Stimulated activated CD8-positive, alpha-beta memory T cell treated with anti-CD3 and anti-CD28 coated beads, Interleukin-4, amount 100 ng/mL, for 48 hours (primary cell): ENCODE measurements at regions not wholly inside any gene's neighbourhood (a gene's known extent, or its start where the extent isn't known, plus 50 kb on each side); places are given as distances from the start of the nearest gene placed in this dataset.
"Not testable (repeated sequence)": the region's sequence is repeated elsewhere in the genome, so short reads cannot be mapped to it uniquely, and the experiment has no call there.

Source experiments
- DNase-seq: peaks from one replicate; pipeline ENCODE4 v3.0.0-alpha.2; 2020

DNA sequence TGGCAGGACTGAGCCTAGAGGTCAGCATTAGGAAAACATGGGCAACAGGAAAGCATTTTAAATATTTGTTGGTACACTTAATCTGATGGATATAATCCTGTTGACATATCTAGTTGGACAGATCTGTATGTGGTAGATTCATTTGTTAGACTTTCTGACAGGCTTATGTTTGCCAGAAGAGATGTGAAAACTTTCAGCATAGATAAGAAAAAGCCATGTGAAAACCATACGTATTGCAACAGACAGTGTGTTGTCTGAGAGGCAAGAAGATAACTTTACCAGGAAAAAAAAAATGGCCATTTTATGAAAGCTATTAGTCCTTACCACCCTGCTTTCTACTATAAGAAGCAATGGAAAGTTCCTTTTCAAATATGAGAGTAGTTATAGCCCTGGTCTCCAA lies 1902.2 kb upstream of the C9orf72 start:
- DNase-seq = no peak

DNA sequence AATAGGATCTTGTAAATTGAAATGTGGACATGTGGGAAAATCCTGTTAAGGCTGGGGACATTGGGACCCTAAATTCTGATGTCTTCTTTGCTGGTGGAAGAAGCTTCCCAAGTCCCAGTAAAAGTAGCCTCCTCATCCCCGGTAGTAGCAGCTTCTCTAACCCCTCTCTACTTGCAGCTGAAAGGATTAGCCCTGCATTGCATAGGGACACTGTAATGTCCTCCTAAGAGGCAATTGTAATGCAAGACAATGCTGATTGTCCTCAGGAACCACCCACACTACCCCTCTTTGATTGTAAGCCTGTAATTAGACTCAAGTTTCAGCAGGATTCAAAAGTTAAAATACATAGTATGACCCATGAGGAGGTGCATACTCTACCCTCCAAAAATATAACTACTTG lies 1938.4 kb upstream of the C9orf72 start:
- no peak for DNase-seq

GRCh38 chr9:29514336-29514735 lies 1941.1 kb upstream of the C9orf72 start:
- no peak for DNase-seq

GRCh38 chr9:29514862-29515261 lies 1941.6 kb upstream of the C9orf72 start:
- DNase-seq = no peak

DNA sequence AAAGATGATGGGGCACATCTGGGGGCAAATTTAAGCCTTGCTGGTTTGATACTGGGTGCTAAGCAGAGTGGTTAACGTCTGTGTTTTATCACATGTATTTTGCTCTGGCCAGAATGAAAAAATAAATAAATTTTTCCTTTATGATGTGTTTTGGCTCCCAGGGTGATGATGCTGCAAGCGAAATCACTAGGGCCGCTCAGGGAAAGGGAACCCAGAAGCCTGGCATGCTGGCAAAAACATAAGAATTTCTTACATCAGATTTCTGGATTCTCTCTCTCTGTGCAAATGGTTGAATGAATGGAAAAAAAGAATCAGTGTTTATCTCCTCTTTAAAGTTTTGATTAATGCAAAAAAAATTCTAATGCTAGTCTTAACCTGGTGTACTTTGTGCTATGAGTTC lies 1975.2 kb upstream of the C9orf72 start:
- no peak for DNase-seq

DNA sequence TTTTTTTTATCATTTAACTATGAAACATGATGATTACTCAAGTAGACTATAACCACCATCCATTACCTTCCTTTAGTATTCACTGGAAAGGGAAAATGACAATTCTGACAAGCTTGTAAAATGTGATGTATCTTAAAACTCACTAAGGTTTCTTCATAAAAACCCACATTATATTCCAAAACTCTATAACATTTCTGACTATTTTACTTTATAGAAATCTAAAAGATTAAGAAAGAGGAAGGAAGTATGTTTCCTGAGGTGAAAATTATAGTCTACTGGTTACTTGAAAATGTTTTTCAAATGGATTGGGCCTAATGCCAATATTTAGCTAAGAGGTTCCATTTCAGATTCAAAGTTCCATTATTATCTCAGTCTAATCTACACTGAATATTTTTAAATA lies 1982.2 kb upstream of the C9orf72 start:
- no peak for DNase-seq

- DNase-seq = no peak
Measured at GRCh38 chr9:29556317-29556716, 1983.0 kb upstream of the C9orf72 start.

GRCh38 chr9:29556746-29557145 lies 1983.5 kb upstream of the C9orf72 start:
- DNase-seq = no peak

DNA sequence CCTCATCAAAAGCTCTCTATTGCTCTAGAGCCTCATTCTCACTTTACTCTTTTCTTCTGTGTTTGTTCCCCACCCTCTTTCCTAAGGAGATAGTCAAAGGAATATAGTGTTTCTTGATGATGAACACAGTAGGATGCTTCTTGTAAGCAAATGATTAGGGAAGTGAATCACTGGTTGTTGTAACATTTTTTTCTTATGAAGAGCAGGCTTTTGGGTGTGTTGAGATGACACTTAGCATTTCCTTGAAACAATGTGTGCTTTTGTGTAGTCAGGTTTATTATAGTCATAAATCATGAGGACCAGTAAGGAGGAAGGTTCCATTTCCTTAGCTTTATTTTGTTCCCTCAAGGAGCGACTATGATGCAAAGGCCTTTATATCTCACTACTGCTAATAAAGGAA lies 1991.3 kb upstream of the C9orf72 start:
- DNase-seq = no peak

DNA sequence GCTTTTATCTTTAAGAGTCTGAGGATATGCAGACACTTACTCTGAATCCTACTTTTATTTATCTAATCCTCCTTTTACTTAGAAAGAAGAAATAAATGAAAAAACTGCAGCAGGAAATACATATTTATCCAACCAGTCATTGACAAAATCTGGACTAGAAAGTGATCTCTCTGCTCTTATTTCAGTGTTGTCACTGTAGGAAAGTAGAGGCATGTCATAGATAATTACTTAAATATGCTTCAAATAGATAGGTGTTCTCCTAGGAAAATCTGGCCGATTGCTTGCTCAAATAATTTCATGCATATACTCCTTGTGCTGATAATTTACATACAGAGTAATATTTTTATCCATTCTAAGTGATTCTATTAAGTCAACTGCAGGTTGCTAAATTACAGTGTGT lies 2001.9 kb upstream of the C9orf72 start:
- no peak for DNase-seq

DNA sequence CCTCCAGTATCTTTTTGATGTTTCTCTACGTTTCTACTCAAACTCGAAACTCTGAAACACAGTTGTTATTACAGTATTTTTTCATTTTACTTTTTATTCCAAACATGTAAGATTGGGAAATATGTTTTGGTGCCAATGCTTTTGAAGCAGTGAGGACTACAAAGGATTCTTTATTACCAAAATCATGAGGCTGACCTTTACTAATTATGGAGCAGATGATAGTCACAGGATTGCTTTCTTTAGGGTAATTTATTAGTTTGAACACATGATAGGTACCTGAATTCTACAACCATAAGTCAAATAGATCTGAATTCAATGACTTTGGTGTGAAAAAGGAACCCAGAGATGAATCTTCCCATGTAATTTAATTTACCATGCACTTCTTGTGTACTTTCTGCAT lies 2015.1 kb upstream of the C9orf72 start:
- DNase-seq = no peak

DNA sequence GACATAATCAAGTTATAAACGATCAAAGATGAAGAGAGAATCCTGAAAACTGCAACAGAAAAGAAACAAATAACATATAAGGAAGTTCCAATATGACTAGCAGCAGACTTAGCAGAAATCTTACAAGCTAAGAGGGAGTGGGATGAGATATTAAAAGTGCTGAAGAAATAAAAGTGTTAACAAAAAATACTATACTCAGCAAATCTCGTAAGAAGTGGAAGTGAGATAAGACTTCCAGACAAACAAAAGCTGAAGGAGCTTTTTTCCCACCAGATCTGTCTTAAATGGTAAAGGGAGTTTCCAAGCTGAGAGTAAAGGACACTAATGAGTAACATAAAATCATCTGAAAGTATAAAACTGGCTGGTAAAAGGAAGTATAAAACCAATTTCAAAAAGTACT lies 2036.0 kb upstream of the C9orf72 start:
- no peak for DNase-seq

DNA sequence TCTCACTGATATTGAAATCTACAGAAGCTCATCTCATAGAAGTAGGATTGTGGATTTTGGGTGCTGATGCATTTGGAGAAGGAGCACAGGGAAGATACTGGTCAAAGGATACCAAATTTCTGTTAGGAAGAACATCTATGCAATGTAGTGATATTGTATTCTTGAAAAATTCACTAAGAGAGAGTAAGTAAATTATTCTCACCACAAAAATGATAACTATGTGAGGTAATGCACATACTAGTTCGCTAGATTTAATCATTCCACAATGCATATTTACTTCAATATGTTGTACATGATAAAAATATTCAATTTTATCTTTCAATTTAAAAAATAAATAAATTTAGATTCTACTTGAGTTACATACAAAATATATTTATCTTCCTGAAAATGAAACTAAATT lies 2040.5 kb upstream of the C9orf72 start:
- no peak for DNase-seq

GRCh38 chr9:29616844-29617243 lies 2043.6 kb upstream of the C9orf72 start:
- no peak for DNase-seq

DNA sequence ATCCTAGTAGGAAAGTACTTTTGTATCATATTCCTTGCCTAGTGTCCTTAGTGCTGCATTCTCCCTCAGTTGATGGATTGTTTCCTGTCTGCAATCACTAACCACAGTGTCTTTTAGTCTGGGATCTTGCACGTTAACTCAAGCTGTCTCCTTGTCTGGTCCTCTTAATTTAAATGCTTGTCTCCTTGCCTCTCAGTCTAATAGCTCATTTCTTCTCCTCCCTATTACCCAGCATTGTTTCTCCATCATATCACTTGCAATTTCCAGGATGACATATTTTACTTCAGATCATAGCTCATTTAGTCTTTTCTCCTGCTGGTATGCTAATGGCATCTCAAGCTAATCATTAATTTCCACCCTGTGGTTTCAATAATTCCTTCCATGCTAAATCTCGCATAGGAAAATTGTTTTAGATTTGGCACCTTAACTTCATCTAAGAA lies 2052.0 kb upstream of the C9orf72 start:
- no peak for DNase-seq

DNA sequence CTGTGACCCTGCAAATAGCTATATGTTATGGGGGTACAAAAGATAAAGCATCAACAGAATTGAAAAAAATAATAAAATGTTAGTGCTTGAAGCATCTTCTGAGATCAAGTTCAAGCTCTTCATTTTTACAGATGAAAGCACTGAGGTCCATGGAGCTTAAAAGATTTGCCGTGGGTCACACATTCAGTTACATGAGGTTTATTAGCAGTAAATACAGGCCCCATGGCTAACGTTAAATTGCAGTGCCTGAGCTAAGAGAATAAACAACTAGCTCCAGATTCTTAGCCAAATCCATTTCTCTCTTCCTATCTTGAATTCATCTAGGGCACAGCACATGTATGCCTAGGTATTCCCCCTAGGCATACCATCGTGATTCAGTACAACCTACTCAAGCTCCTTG lies 2052.7 kb upstream of the C9orf72 start:
- no peak for DNase-seq

- DNase-seq = not testable (repeated sequence)
Measured at GRCh38 chr9:29628856-29629255, 2055.6 kb upstream of the C9orf72 start.

DNA sequence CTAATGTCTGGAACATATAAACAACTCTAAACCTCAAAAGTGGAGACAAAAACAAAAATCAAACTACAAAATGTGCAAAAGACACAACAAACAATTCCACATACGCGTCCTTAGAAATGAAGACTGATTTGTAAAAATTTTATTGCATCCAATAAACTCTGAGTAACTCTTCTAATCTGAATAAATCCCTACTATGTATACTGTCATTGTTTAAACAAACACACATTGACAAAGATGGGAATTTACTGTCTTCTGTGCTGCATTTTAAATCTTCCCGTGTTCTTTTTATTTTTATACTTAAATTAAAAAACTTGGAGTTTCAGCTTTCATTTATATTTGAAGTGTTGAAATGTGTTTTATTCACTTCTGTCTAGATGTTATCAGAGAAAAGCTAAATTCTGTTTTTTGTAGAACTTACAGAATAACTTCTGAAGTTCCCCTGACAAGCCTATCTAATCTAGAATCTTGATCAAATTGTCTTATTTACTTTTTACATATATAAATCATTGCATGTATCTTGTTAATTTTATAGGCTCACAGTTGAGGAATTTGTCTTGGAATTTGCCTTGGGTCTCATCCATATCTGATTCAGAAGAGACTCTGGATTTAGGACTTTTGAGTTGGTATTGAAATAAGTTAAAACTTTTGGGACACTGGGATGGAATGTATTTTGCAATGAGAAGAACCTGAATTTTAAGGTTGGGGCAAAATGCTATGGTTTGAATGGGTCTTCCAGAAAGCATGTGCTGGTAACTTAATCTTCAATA lies 2064.4 kb upstream of the C9orf72 start:
- no peak for DNase-seq

- no peak for DNase-seq
Measured at GRCh38 chr9:29640507-29640906, 2067.2 kb upstream of the C9orf72 start.

- DNase-seq = no peak
Measured at GRCh38 chr9:29644514-29644913, 2071.2 kb upstream of the C9orf72 start.

DNA sequence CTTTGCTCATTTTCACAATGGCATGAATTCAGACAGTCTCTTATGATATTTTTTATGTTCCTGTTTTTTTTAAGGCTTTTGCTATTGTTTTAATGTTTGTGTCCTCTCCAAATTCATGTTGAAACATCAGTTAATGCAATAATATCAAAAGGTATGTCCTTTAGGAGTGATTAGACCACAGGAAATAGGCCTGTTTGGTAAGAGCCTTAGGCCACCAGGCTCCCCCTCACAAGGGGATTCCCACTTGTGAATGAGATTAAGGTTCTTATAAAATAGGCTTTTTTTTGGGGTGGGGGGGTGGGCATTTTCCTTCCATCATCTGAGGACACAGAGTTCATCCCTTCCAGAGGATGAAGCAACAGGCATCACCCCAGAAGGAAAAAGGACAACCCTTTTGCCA lies 2074.2 kb upstream of the C9orf72 start:
- DNase-seq = no peak

GRCh38 chr9:29648132-29648531 lies 2074.9 kb upstream of the C9orf72 start:
- DNase-seq = no peak

DNA sequence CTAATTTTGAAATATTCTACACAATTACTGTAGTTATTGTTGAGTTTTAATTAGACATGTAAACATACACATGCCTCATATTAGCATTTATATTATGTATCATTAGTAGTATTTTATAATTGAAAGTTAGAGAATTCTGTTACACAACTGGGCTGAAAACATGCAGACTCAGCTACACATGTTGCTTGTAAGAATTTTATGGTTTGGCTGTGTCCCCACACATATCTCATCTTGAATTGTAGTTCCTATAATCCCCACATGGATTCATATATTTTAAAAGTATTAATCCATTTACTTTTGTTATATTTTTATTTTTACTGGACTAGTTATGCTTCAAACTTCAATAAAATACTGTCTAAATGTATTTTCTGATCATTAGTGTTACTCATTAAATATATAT lies 2075.3 kb upstream of the C9orf72 start:
- DNase-seq = no peak

DNA sequence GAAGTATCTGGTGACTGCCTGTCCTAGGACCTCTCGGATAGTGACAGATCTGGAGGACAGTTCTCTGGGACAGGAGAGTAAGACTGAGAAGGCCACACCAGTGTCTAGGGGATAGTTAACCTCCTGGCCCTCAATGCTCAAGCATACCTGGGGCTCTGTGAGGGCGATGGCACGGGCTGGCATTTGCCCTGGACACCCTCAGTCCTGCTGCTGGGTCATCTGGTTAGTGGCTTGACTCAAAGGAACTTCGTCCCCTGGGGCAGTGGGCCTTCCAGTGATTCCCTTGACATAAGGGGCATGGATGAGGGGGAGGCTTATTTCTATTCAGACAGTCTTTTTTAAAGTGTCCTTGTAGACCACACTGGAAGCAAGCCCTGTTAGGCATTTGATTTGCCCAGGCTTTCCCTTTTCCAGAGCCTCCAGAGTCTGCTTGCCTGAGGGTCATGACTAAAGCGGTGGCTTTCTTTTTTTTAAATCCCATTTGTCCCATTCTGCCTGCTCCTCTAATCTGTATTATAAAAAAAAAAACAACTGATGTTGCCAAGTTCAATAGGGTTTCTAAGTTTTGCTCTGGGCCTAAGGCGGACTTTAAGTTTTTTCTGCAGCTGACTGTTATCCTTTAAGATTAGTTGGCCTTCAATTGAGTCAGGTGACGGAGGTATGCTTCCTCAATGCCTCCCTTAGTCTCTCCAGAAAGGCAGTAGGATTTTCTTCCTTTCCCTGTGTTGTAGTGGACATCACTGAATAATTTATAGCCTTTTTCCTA lies 2083.5 kb upstream of the C9orf72 start:
- no peak for DNase-seq

DNA sequence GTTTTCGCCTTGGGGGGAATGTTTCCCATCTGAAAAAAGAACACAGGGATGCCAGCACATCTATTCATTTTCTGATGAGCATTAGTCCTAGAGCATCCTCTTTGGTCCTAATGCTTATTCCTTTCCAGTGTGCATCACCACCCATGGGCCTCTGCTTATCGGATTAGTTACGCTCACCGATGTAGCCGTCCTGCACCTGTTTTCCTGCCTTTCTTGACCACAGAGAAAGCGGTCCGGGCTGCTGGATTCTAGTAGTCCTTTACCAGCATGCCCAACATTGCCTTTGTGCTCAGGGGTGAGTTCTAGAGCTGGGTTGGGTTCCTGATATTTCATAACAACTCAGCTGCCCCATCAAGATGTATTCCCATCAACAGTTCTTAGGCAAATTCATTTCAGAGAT lies 2084.5 kb upstream of the C9orf72 start:
- no peak for DNase-seq
